HG03520 (cell line): ENCODE measurements at regions not wholly inside any gene's neighbourhood (a gene's known extent, or its start where the extent isn't known, plus 50 kb on each side); places are given as distances from the start of the nearest gene placed in this dataset.

Source experiments
- ATAC-seq: cut with Tn5 transposase; IDR thresholded peaks from one replicate; pipeline ENCODE4 v1.9.1; 2021; ENCODE audit warnings: mild to moderate bottlenecking, moderate library complexity; ENCODE audit not compliant: unreplicated experiment

DNA sequence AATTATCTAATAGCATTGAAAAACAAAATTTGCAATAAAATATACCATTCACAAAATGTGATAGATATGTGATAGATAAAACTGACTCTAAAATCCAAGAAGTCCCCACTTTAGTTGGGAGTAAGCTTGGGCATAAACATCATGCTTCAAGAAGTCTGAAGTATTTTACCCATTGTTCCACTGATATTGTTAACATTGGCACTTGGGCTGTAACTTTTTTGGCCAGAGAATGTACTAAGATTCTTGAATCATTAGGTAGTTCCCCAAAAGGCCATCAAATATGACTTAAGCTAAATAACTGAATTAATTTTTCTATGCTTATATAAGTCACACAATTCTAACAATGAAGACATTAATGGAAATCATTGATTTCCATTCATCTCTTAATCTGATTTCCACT, 413.6 kb downstream of the CDH2 start:
- ATAC-seq = no peak

DNA sequence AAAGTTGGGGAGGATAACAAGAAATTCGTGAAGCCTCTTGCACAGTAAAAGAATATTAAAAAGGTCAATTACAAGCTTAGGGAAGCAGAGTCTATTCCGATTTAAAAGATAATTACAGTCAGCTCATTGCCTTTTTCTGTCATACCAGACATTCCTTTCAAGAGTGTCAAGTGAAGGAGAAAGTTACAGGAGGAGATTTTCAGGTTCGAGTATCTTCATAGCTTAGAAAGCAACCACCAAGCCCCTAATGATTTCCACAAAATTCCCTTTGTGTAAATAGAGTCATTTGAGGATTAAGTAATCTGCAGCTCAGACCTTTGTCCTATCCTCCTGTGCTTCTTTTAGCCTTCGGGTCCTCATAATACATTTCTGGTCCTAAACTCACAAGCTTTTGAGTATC, 414.9 kb downstream of the CDH2 start:
- ATAC-seq = no peak

DNA sequence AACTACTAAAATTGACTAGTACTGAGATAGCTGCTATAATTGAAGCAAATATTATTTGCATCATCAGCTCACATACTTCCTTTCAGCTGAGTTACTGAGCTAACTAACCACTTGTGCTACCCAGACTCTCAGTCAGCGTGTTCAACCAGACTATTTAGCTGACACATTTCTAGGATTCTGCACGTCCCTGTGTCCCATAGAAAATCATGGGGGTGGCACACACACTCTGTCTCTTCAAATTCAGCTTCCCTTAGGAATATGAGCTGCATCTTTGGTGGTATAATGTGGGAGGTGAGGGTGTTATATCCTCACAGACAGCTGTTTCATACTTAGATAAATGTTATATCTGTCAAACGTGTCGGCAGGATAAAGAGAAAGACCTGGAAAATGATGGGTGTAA, 424.0 kb downstream of the CDH2 start:
- no peak for ATAC-seq

DNA sequence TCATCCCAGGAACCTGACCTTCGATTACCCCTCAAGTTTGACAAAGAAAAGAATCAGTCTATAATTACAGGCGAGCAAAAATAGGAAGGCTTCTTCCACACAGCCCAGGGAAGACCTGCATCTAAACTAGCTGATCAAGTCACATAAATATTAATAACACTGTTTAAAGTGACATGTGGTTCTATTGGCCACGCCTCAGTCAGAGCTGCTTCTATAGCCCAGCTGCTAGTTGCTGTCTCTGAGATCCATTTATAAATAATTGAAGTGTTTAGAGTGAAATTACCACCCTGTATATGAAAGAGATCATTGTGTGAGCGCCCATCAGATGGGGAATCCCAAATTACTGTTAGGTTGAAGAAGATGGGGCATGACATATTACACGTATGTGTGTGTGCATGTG, 426.0 kb downstream of the CDH2 start:
- no peak for ATAC-seq

DNA sequence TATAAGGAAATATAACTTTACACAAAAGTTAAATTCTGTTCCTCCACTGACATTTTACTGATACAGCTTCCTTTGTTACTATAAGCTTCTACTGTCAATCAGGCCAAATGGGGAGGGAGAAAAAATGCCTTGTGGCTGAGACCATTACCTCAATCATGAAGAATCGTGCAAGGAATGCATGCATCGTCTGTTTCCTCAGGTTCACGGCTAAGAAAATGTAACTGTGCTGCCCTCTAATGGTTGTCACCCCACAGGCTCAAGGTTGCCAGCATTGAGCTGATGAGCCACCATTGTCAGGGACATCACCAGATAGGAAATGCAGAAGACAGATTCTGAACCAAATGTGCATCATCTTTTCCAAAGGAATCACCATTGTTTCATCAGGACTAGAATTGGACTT, 426.9 kb downstream of the CDH2 start:
- no peak for ATAC-seq

DNA sequence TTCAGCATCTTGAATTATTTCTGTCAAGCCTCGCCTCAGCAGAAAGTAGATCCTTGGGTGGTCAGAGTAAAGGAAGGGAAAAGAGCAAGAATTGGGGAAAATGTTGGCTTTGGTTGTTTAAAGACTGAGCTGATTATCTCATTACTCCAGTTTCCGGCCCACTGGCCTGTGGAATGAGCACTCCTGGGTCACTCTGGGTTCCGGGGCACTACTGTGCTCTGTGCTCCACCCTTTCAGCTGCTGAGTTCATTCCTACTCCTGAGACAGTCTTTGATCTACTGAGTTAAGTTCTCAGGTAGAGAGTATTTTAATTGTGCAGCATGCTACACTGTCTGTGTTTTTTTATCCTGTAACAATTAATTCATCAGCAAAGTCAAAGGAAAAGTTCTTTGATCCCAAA, 427.7 kb downstream of the CDH2 start:
- no peak for ATAC-seq

DNA sequence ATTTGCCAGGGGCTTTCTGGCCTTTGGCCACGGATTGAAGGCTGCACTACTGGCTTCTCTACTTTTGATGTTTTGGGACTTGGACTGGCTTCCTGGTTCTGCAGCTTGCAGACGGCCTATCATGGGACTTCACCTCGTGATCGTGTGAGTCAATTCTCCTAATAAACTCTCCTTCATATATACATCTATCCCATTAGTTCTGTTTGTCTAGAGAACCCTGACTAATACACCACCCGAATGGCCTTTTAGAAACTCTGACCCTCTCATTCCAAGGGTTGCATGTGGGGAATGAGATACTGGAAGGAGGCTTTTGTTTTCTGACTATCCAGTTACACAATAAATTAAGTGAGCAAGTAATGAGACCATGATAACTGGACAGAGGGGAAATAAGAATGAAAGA, 430.7 kb downstream of the CDH2 start:
- ATAC-seq = no peak

DNA sequence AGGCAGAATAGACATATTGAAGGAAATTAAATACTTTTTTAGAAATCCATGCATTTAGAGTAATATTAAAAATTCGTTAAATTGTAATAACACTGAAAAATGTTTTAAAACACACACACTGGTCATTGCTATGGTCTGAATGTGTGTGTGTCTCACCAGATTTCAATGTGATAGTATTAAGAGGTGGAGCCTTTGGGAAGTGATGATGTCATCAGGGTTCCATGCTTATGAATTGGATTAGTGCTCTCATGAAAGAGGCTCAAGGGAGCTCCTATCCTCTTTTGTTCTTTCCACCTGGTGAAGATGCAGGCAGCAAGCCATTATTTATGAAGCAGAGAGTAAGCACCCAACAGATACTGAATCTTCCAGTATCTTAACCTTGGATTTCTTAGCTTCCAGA, 441.8 kb downstream of the CDH2 start:
- no peak for ATAC-seq

DNA sequence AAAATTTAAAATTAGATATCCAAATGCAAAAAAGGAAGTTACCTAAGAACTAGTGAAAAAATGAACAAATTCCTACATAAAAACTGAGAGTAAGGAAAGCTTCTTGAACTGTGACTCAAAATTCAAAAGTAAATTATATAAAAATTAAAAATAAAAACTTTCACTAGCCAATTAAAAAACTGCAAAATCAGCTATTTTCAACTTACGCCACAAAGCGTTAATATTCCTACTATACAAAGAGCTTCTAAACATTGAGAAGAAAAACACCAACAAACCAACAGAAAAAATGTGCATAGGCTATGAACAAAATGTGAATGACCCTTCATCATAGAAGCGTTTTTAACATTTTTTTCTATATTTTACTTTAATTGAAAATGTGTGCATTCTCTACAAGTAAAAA, 445.7 kb downstream of the CDH2 start:
- ATAC-seq = no peak

DNA sequence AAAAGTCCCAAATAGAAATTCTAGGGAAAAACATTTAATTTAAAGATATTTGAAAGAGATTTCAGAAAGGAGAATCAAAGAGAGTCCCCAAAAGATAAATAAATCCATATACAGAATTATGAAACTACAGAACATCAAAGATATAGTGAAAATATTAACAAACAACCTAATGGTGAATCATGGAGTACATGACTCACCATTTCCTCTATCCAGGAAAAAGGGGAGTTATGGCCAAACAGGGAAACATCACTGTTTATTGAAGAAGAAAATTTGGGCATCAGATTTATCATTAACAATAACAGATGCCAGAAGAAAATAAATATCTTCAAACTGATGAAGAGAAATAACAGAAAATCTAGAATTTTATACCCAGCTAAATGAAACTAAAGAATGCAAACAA, 448.3 kb downstream of the CDH2 start:
- ATAC-seq = no peak

DNA sequence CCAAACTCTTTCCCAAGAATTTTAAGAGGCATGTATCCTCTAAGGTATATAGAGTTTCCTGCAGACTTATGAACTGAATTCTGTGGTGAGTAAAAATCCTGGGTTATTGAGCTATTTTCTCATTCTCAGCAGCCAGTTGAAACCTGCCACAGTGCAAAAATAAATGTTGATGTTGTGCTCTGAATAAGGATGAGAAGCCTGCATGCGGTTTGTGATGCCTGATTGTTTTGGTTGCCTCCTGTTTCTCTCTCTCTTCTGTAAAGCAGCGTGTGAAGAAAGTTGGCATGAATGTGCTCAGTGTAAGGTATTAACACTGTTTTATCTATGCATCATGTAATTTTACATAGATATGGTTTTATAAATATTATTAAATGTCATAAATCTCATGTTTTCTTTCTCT, 452.6 kb downstream of the CDH2 start:
- no peak for ATAC-seq

DNA sequence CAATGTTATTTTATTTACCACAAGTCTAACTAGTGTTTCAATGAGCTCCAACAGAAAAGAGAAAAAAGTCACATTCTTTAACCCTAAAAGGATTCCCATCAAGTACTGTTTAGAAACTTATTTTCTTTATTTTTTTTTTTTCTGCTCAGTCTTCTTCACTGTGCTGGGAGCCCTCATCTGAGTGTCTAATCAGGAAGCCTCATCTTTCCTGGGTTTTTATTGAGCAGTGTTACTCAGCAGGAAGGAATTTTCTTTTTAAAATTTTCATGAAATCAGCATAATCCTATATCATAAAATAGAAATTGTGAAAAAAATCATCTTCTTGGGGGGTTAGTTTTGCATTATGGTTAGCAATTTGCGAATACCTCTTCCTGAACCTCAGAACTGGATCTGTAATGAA, 453.8 kb downstream of the CDH2 start:
- ATAC-seq = no peak

DNA sequence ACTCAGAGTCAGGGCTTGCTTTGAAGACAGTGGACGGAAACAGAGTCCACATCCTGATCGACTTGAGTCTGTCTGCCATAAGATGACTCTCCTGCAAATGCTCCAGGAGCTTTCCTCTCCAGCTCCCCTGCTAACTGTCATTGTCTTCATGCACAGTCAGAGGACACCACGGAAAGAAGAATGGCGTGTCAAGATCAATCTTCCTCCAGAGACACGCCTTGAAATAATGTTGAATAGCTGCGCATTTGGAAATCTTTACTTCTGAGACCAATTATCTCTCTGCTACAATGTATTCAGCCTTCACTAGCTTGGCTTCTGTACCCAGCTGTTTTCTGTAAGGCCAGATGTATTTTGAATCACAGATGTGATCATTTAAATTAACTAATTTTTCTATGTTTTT, 457.2 kb downstream of the CDH2 start:
- no peak for ATAC-seq

DNA sequence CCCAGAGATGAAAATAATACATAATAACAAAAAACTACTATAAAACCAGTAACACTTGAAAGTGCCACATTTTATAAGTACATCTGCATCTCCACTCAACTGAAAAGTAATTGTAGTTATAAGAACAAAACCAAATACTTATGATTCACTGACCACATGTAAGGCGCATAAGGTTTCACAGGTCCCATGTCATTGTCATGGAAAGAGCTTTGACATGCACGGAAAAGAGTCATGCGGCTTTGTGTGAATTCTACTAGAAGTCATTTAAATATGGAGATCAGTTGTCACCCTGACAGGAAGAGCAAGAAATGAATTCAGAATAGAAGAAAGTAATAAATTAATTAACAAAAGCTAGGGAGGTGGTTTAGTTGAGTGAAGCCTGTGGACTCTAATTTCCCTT, 459.1 kb downstream of the CDH2 start:
- ATAC-seq = no peak

DNA sequence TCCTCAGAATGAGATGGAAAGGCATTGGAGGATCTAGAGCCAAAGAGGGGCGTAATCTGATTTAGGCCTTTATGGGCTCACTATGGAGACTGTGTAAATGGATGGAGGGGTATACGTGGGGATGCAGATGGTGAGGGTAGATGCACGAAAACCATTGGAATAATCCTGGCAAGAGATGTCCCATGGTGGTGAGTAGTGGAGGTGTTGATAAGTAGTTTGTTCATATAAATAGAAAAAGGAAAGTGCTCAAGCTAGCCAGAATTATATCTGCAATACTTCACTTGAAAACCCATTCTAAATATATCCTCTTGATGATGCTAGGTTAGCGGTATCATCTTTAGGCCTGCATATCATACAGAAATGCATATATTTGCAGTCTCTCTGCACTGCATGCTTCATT, 459.7 kb downstream of the CDH2 start:
- no peak for ATAC-seq

DNA sequence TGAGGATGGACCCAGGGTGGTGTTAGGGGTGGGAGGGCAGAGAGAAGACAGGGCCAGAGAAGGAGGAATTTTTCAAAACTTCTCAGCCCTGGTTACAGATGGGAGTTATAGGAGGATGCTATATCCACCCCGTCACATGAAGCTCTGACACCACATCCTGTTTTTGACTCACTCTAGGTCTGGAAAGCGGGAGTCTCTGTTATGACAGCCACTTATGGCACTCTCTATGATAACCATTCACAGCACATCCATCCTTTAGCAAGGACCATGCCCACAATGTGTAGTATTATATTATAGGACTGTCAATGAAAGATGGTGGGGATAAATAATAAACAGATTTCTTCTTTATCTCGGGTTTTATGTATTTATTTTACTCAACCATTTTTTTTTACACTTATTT, 461.2 kb downstream of the CDH2 start:
- no peak for ATAC-seq

DNA sequence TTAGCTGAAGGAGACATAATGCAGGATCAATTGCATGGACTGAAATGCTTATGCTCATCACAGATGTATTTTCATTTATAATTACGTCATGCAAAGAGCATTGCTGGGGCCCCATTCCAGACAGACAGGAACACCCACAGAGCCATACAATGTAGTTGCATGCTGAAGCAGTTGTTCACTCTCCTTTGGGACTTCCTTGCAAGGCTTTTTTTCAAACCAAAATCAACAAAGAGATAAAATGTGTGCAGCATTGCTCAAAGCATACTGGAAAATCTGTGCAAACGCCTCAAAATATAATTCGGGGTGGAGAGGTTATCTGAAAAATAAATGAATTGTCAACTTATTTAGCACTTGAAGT, 463.2 kb downstream of the CDH2 start:
- no peak for ATAC-seq

DNA sequence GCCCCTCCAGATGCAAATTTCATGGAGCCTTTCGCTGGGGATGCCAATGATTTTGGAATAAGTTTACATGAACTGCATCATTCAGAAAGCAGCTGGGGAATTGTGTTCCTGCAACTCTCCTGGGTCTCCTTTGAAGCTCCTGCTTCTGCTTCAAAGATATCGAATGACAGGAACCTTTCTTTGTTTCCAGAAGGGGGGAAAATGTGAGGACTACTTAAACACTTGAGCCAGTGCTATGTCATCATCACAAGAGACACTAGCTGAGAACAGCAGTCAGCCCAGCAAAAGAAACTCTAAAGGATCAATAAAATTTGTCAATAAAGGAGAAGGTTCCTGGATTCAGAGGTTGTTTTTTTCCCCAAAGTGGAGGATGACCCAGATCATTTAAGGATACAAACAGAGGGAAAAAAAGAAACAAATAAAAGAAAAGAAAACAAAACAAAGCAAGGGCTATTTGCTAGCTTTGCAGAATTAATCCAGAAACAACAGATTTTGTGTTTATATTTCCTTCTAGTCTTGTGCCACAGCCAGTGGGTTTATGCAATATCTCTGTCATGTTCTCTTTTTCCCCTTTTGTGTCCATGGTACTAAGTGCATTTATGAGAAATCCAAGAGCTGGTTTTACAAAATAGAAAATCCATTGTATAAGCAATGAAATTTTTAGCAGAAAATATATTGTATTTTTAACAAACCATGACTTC, 463.7 kb downstream of the CDH2 start:
- ATAC-seq = no peak

DNA sequence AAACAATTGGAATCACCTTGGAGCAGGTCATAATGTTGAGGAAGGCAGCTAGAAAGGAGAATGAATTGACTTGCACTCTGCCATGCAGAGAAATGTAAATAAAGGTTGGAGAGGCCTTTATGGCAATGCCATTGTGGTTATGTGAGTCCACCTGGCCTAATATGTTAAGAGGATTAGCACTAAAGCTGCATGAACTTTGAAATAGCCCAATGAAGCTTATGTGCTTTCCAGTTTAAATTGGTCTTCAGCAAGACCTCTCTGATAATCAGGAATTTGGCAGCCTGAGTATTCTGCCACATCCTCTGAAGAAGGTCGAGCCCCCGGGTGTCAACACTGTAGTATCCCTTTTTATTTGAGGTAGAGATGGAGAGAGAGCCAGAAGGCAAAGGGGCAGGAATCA, 464.9 kb downstream of the CDH2 start:
- ATAC-seq = no peak

DNA sequence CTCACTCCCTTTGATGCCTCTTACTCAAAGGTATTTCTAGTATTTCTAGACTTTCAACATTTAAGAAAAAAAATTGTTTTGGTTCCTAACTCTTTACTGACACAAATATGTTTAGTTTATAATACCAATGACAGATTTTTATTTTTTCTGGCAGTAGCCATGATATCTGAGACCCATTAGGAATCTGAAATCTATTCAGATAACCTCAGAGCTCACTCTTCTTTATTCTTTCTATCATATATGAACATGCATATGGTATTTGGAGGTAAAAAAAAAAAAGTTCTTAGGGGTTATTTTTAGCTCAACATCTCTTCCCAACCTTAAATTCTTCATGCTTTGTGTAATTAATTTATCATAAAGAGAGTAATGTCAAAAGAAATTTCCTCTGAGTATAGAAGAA, 465.5 kb downstream of the CDH2 start:
- ATAC-seq = no peak

DNA sequence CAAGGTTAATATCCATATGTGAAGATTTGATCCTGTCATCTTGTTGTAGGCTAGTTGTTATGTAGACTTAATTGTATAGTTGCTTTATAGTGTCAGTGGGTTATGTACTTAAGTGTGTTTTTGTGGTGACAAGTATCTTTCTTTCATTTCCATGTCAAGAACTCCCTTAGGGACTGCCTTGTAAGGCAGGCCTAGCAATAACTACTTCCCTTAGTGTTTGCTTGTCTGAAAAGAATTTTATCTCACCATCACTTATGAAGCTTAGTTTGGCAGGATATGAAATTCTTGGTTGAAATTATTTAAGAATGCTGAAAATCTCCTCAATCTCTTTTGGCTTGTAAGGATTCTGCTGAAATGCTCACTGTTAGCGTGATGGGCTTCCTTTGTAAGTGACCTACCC, 467.6 kb downstream of the CDH2 start:
- ATAC-seq = no peak

DNA sequence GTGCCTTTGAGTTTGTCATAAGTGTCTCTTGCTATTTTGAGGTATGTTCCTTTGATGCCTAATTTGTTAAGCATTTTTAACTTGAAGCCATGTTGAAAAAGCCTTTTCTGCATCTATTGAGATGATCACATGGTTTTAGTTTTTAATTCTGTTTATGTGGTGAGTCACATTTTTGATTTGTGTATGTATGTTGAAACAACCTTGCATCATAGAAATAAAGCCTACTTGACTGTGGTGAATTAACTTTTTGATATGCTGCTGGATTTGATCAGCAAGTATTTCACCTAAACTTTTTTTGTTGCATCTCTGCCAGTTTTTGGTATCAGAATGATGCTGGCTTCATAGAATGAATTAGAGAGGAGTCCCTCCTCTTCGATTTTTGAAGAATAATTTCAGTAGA, 469.7 kb downstream of the CDH2 start:
- ATAC-seq = no peak

DNA sequence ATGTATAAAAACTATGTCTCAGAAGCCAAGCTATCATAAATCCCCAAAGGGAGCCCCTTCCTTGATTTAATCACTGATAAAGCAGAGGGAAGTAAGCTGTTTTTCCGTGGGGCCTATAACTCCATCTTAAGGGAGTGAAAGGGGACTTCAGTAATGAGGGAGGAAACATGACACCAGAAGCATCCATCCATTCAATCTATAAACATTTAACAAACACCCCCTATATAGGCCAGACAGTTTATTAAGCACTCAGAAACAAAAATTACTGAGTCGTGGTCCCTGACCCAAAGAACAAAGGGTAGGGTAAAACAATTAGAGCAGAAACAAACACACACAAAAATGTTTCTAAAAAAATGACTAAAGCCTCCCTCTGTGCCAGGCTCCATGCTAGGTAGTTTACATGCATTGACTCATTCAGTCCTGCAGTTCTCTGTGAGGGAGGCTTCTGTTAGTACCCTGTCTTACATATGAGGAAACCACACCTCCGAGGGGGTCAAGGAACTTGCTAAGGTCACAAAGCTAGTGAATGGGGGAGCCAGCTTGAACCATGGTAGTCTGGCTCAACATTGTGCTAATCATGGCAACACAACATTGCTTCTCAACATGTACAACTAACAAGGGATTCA, 472.1 kb downstream of the CDH2 start:
- no peak for ATAC-seq
